ENCODE measurements at regions not wholly inside any gene's neighbourhood (a gene's known extent, or its start where the extent isn't known, plus 50 kb on each side); places are given as distances from the start of the nearest gene placed in this dataset.

GRCh38 chr3:459311-459670 lies 262.7 kb downstream of the CHL1 start:
- H3K36me3 ChIP-seq (ENCODE audit: insufficient read depth, low read length): no peaks in the 10 kb centered on the region
- H3K27ac ChIP-seq (ENCODE audit: low read depth, low read length): no peak overlapping the region
- no peaks in the 10 kb centered on the region for H3K4me1 ChIP-seq (ENCODE audit: control insufficient read depth, insufficient read depth, low read length, unreplicated experiment)
- no peak overlapping the region for H2AFZ ChIP-seq (ENCODE audit: low read length, unreplicated experiment)
- H3K79me2 ChIP-seq (ENCODE audit: control insufficient read depth, insufficient read depth, low read length, unreplicated experiment): no peaks in the 10 kb centered on the region
- H3K4me3 ChIP-seq (ENCODE audit: low read depth, low read length): no peak overlapping the region
- no peaks in the 10 kb centered on the region; the same call in 1 of the 2 replicates for H3K27me3 ChIP-seq (ENCODE audit: insufficient read depth, low read length)

GRCh38 chr3:461006-461405 lies 264.4 kb downstream of the CHL1 start:
- Histone ChIP-seq H3K36me3 (ENCODE audit: insufficient read depth, low read length) (no peaks in the 10 kb centered on the region), H3K27ac (ENCODE audit: low read depth, low read length) (no peak overlapping the region), H3K27me3 (ENCODE audit: insufficient read depth, low read length) (no peaks in the 10 kb centered on the region; the same call in 1 of the 2 replicates), H2AFZ (ENCODE audit: low read length, unreplicated experiment) (no peak overlapping the region), H3K79me2 (ENCODE audit: control insufficient read depth, insufficient read depth, low read length, unreplicated experiment) (no peaks in the 10 kb centered on the region), H3K4me3 (ENCODE audit: low read depth, low read length) (no peak overlapping the region), H3K4me1 (ENCODE audit: control insufficient read depth, insufficient read depth, low read length, unreplicated experiment) (no peaks in the 10 kb centered on the region)

GRCh38 chr3:462851-463250 lies 266.3 kb downstream of the CHL1 start:
- Histone ChIP-seq H3K79me2 (ENCODE audit: control insufficient read depth, insufficient read depth, low read length, unreplicated experiment) (no peaks in the 10 kb centered on the region), H3K27ac (ENCODE audit: low read depth, low read length) (no peak overlapping the region), H3K27me3 (ENCODE audit: insufficient read depth, low read length) (no peaks in the 10 kb centered on the region; the same call in 1 of the 2 replicates), H3K4me3 (ENCODE audit: low read depth, low read length) (no peak overlapping the region), H3K4me1 (ENCODE audit: control insufficient read depth, insufficient read depth, low read length, unreplicated experiment) (no peaks in the 10 kb centered on the region), H3K36me3 (ENCODE audit: insufficient read depth, low read length) (no peaks in the 10 kb centered on the region), H2AFZ (ENCODE audit: low read length, unreplicated experiment) (no peak overlapping the region)

- no peaks in the 10 kb centered on the region for H3K36me3 ChIP-seq (ENCODE audit: insufficient read depth, low read length)
- no peak overlapping the region for H3K27ac ChIP-seq (ENCODE audit: low read depth, low read length)
- no peaks in the 10 kb centered on the region; the same call in 1 of the 2 replicates for H3K27me3 ChIP-seq (ENCODE audit: insufficient read depth, low read length)
- no peaks in the 10 kb centered on the region for H3K79me2 ChIP-seq (ENCODE audit: control insufficient read depth, insufficient read depth, low read length, unreplicated experiment)
- H2AFZ ChIP-seq (ENCODE audit: low read length, unreplicated experiment): no peak overlapping the region
- no peak overlapping the region for H3K4me3 ChIP-seq (ENCODE audit: low read depth, low read length)
- no peaks in the 10 kb centered on the region for H3K4me1 ChIP-seq (ENCODE audit: control insufficient read depth, insufficient read depth, low read length, unreplicated experiment)
Measured at GRCh38 chr3:463252-464192, 267.0 kb downstream of the CHL1 start.

- no peaks in the 10 kb centered on the region for H3K79me2 ChIP-seq (ENCODE audit: control insufficient read depth, insufficient read depth, low read length, unreplicated experiment)
- no peak overlapping the region for H3K4me3 ChIP-seq (ENCODE audit: low read depth, low read length)
- H2AFZ ChIP-seq (ENCODE audit: low read length, unreplicated experiment): no peak overlapping the region
- no peaks in the 10 kb centered on the region; the same call in 1 of the 2 replicates for H3K27me3 ChIP-seq (ENCODE audit: insufficient read depth, low read length)
- no peak overlapping the region for H3K27ac ChIP-seq (ENCODE audit: low read depth, low read length)
- no peaks in the 10 kb centered on the region for H3K36me3 ChIP-seq (ENCODE audit: insufficient read depth, low read length)
- no peaks in the 10 kb centered on the region for H3K4me1 ChIP-seq (ENCODE audit: control insufficient read depth, insufficient read depth, low read length, unreplicated experiment)
Measured at GRCh38 chr3:464255-464654, 267.7 kb downstream of the CHL1 start.

- H3K79me2 ChIP-seq (ENCODE audit: control insufficient read depth, insufficient read depth, low read length, unreplicated experiment): no peaks in the 10 kb centered on the region
- no peaks in the 10 kb centered on the region for H3K36me3 ChIP-seq (ENCODE audit: insufficient read depth, low read length)
- H3K4me1 ChIP-seq (ENCODE audit: control insufficient read depth, insufficient read depth, low read length, unreplicated experiment): no peaks in the 10 kb centered on the region
- H3K4me3 ChIP-seq (ENCODE audit: low read depth, low read length): no peak overlapping the region
- no peak overlapping the region for H3K27ac ChIP-seq (ENCODE audit: low read depth, low read length)
- H3K27me3 ChIP-seq (ENCODE audit: insufficient read depth, low read length): no peaks in the 10 kb centered on the region
- no peak overlapping the region for H2AFZ ChIP-seq (ENCODE audit: low read length, unreplicated experiment)
Measured at GRCh38 chr3:468172-468571, 271.6 kb downstream of the CHL1 start.

GRCh38 chr3:473033-473800 lies 276.7 kb downstream of the CHL1 start:
- Histone ChIP-seq H3K27me3 (ENCODE audit: insufficient read depth, low read length) (no peaks in the 10 kb centered on the region), H3K4me3 (ENCODE audit: low read depth, low read length) (no peak overlapping the region), H3K27ac (ENCODE audit: low read depth, low read length) (no peak overlapping the region), H3K36me3 (ENCODE audit: insufficient read depth, low read length) (no peaks in the 10 kb centered on the region), H3K4me1 (ENCODE audit: control insufficient read depth, insufficient read depth, low read length, unreplicated experiment) (no peaks in the 10 kb centered on the region), H3K79me2 (ENCODE audit: control insufficient read depth, insufficient read depth, low read length, unreplicated experiment) (no peaks in the 10 kb centered on the region), H2AFZ (ENCODE audit: low read length, unreplicated experiment) (no peak overlapping the region)

GRCh38 chr3:474828-475227 lies 278.3 kb downstream of the CHL1 start:
- Histone ChIP-seq H3K27me3 (ENCODE audit: insufficient read depth, low read length) (no peaks in the 10 kb centered on the region), H3K27ac (ENCODE audit: low read depth, low read length) (no peak overlapping the region), H3K79me2 (ENCODE audit: control insufficient read depth, insufficient read depth, low read length, unreplicated experiment) (no peaks in the 10 kb centered on the region), H3K4me3 (ENCODE audit: low read depth, low read length) (no peak overlapping the region), H2AFZ (ENCODE audit: low read length, unreplicated experiment) (no peak overlapping the region), H3K36me3 (ENCODE audit: insufficient read depth, low read length) (no peaks in the 10 kb centered on the region), H3K4me1 (ENCODE audit: control insufficient read depth, insufficient read depth, low read length, unreplicated experiment) (no peaks in the 10 kb centered on the region)

GRCh38 chr3:480070-480469 lies 283.5 kb downstream of the CHL1 start:
- H3K36me3 ChIP-seq (ENCODE audit: insufficient read depth, low read length): no peaks in the 10 kb centered on the region
- no peaks in the 10 kb centered on the region for H3K27me3 ChIP-seq (ENCODE audit: insufficient read depth, low read length)
- H3K4me1 ChIP-seq (ENCODE audit: control insufficient read depth, insufficient read depth, low read length, unreplicated experiment): peaks cover 14% of the 10 kb centered on the region
- no peaks in the 10 kb centered on the region for H3K79me2 ChIP-seq (ENCODE audit: control insufficient read depth, insufficient read depth, low read length, unreplicated experiment)
- no peak overlapping the region for H2AFZ ChIP-seq (ENCODE audit: low read length, unreplicated experiment)
- no peak overlapping the region for H3K27ac ChIP-seq (ENCODE audit: low read depth, low read length)
- H3K4me3 ChIP-seq (ENCODE audit: low read depth, low read length): no peak overlapping the region

- Histone ChIP-seq H3K4me1 (ENCODE audit: control insufficient read depth, insufficient read depth, low read length, unreplicated experiment) (peaks cover 14% of the 10 kb centered on the region), H3K79me2 (ENCODE audit: control insufficient read depth, insufficient read depth, low read length, unreplicated experiment) (no peaks in the 10 kb centered on the region), H3K36me3 (ENCODE audit: insufficient read depth, low read length) (no peaks in the 10 kb centered on the region), H2AFZ (ENCODE audit: low read length, unreplicated experiment) (no peak overlapping the region), H3K4me3 (ENCODE audit: low read depth, low read length) (no peak overlapping the region), H3K27me3 (ENCODE audit: insufficient read depth, low read length) (no peaks in the 10 kb centered on the region), H3K27ac (ENCODE audit: low read depth, low read length) (no peak overlapping the region)
Measured at GRCh38 chr3:481111-481510, 284.5 kb downstream of the CHL1 start.

All from ACC112 (cell line).